WTC11 (cell line): ENCODE measurements at regions not wholly inside any gene's neighbourhood (a gene's known extent, or its start where the extent isn't known, plus 50 kb on each side); places are given as distances from the start of the nearest gene placed in this dataset.

ENCODE experiments used
- ATAC-seq: fragments of 200-7000 bp; cut with Tn5 transposase; 2 replicates; pipeline ENCODE4 v1.10.0; 2021; ENCODE audit warnings: mild to moderate bottlenecking, moderate library complexity
- CTCF ChIA-PET: fragments of 300-600 bp; sonication (Branson Sonifier 250); formaldehyde crosslinking; loops from one replicate; lab custom pipeline; 2021; ENCODE audit warnings: antibody characterized with exemption; lab: Charles Lee
- POLR2A ChIA-PET: fragments of 350-600 bp; sonication (Branson Sonifier 250); formaldehyde crosslinking; loops from one replicate; lab custom pipeline; 2021; ENCODE audit warnings: antibody characterized with exemption; lab: Charles Lee
- DNase-seq: peaks from one replicate; pipeline ENCODE4 v3.0.0; 2021; ENCODE audit warnings: low spot score
- H3K27ac Mint-ChIP-seq: 2 replicates; pipeline ENCODE4 v1.8.0; 2021; ENCODE audit warnings: mixed read lengths
- H3K27me3 Mint-ChIP-seq: 2 replicates; pipeline ENCODE4 v1.8.0; 2021; ENCODE audit warnings: low read depth, mild to moderate bottlenecking, moderate library complexity, mixed read lengths
- H3K36me3 Mint-ChIP-seq: 2 replicates; pipeline ENCODE4 v1.8.0; 2021; ENCODE audit warnings: mixed read lengths
- H3K4me1 Mint-ChIP-seq: 2 replicates; pipeline ENCODE4 v1.8.0; 2022; ENCODE audit warnings: mixed read lengths
- H3K4me3 Mint-ChIP-seq: 2 replicates; pipeline ENCODE4 v1.8.0; 2021; ENCODE audit warnings: mild to moderate bottlenecking, moderate library complexity, mixed read lengths
- H3K9me3 Mint-ChIP-seq: 2 replicates; pipeline ENCODE4 v1.8.0; 2021; ENCODE audit warnings: mixed read lengths
- ATF1 ChIP-seq: sonication (generic); formaldehyde crosslinking; IDR thresholded peaks from 2 replicates; pipeline ENCODE4 v1.8.1; 2023; ENCODE audit warnings: mild to moderate bottlenecking, moderate library complexity, missing genetic modification reagents
- ATF3 ChIP-seq: sonication (generic); formaldehyde crosslinking; conservative IDR thresholded peaks from 2 replicates; pipeline ENCODE4 v1.8.1; 2022; ENCODE audit warnings: mild to moderate bottlenecking, missing genetic modification reagents
- CTCF ChIP-seq: fragments of 200-600 bp; IDR thresholded peaks from 2 replicates; pipeline ENCODE4 v1.8.0; 2022; ENCODE audit warnings: antibody characterized with exemption
- E2F5 ChIP-seq: sonication (generic); formaldehyde crosslinking; IDR thresholded peaks from 2 replicates; pipeline ENCODE4 v1.8.1; 2022; ENCODE audit warnings: mild to moderate bottlenecking, moderate library complexity, missing genetic modification reagents
- ERG ChIP-seq: fragments of 250-450 bp; sonication (Bioruptor Pico); IDR thresholded peaks from 2 replicates; pipeline ENCODE4 v1.8.0; 2021; ENCODE audit warnings: mild to moderate bottlenecking
- FOXP4 ChIP-seq: sonication (generic); formaldehyde crosslinking; IDR thresholded peaks from 2 replicates; pipeline ENCODE4 v1.8.0; 2022; ENCODE audit warnings: mild to moderate bottlenecking, missing genetic modification reagents
- GTF2I ChIP-seq: fragments of 250-450 bp; sonication (Bioruptor Pico); conservative IDR thresholded peaks from 2 replicates; pipeline ENCODE4 v1.4.0; 2021; ENCODE audit warnings: mild to moderate bottlenecking
- NR2C2 ChIP-seq: sonication (generic); formaldehyde crosslinking; IDR thresholded peaks from 2 replicates; pipeline ENCODE4 v1.8.0; 2022; ENCODE audit warnings: mild to moderate bottlenecking, missing genetic modification reagents
- RELA ChIP-seq: sonication (generic); formaldehyde crosslinking; IDR thresholded peaks from 2 replicates; pipeline ENCODE4 v1.8.1; 2022; ENCODE audit warnings: missing genetic modification reagents, mild to moderate bottlenecking, borderline replicate concordance
- RORB ChIP-seq: fragments of 250-450 bp; sonication (Bioruptor Pico); IDR thresholded peaks from 2 replicates; pipeline ENCODE4 v1.9.0; 2021; ENCODE audit warnings: mild to moderate bottlenecking
- SMAD3 ChIP-seq: sonication (generic); formaldehyde crosslinking; IDR thresholded peaks from 2 replicates; pipeline ENCODE4 v1.8.0; 2022; ENCODE audit warnings: missing genetic modification reagents, mild to moderate bottlenecking, borderline replicate concordance
- SOX15 ChIP-seq: fragments of 250-450 bp; sonication (Bioruptor Pico); IDR thresholded peaks from 2 replicates; pipeline ENCODE4 v1.9.0; 2021; ENCODE audit warnings: mild to moderate bottlenecking
- TCF7 ChIP-seq: sonication (generic); formaldehyde crosslinking; IDR thresholded peaks from 2 replicates; pipeline ENCODE4 v1.8.0; 2022; ENCODE audit warnings: mild to moderate bottlenecking, low read depth, missing genetic modification reagents, moderate library complexity
- ZNF138 ChIP-seq: sonication (generic); formaldehyde crosslinking; conservative IDR thresholded peaks from 2 replicates; pipeline ENCODE4 v1.8.1; 2022; ENCODE audit warnings: mild to moderate bottlenecking, moderate library complexity, missing genetic modification reagents
- ZNF219 ChIP-seq: sonication (generic); formaldehyde crosslinking; IDR thresholded peaks from 2 replicates; pipeline ENCODE4 v1.8.0; 2023; ENCODE audit warnings: missing genetic modification reagents, mild to moderate bottlenecking, borderline replicate concordance
- ZNF232 ChIP-seq: sonication (generic); formaldehyde crosslinking; IDR thresholded peaks from 2 replicates; pipeline ENCODE4 v1.8.0; 2022; ENCODE audit warnings: mild to moderate bottlenecking, missing genetic modification reagents
- ZNF281 ChIP-seq: sonication (generic); formaldehyde crosslinking; IDR thresholded peaks from 2 replicates; pipeline ENCODE4 v1.8.0; 2023; ENCODE audit warnings: mild to moderate bottlenecking, missing genetic modification reagents
- ZNF423 ChIP-seq: fragments of 250-450 bp; sonication (Bioruptor Pico); IDR thresholded peaks from 2 replicates; pipeline ENCODE4 v2.1.2; 2022; ENCODE audit warnings: mild to moderate bottlenecking, moderate library complexity
- TF ChIP-seq, protein P1 (sequence below): sonication (generic); formaldehyde crosslinking; IDR thresholded peaks from 2 replicates; pipeline ENCODE4 v1.8.1; 2023; ENCODE audit warnings: mild to moderate bottlenecking, missing genetic modification reagents

GRCh38 chr11:29260939-29261705 lies 755.7 kb downstream of the KCNA4 start:
- ChIA-PET CTCF (no interaction called here), POLR2A (interaction anchor here (0.5 kb wide), 1 partner anchor 35 kb away, joined by 3 read pairs; no protein-coding TSS in a partner anchor)
- DNase-seq (no peak), ATAC-seq (peak; percentile 39; the same call in 1 of the 2 replicates)
- Mint-ChIP-seq H3K27ac (no peak overlapping the region), H3K9me3 (no peaks in the 10 kb centered on the region), H3K4me1 (no peaks in the 10 kb centered on the region), H3K27me3 (peaks cover 6% of the 10 kb centered on the region; the same call in 1 of the 2 replicates), H3K36me3 (no peaks in the 10 kb centered on the region), H3K4me3 (no peak overlapping the region)
- TF ChIP-seq ZNF423 (CRISPR knock-in tag) (no peak), ATF3 (CRISPR knock-in tag) (no peak), SOX15 (CRISPR knock-in tag) (no peak), ATF1 (no peak), ZNF281 (CRISPR knock-in tag) (no peak), ZNF219 (CRISPR knock-in tag) (no peak), FOXP4 (CRISPR knock-in tag) (no peak), RELA (CRISPR knock-in tag) (no peak), E2F5 (CRISPR knock-in tag) (no peak), TCF7 (CRISPR knock-in tag) (no peak), ZNF232 (CRISPR knock-in tag) (no peak), GTF2I (CRISPR knock-in tag) (no peak), NR2C2 (CRISPR knock-in tag) (no peak), RORB (CRISPR knock-in tag) (no peak), CTCF (no peak), ZNF138 (CRISPR knock-in tag) (no peak), ERG (CRISPR knock-in tag) (no peak), SMAD3 (CRISPR knock-in tag) (no peak)
- TF ChIP-seq, protein P1, sequence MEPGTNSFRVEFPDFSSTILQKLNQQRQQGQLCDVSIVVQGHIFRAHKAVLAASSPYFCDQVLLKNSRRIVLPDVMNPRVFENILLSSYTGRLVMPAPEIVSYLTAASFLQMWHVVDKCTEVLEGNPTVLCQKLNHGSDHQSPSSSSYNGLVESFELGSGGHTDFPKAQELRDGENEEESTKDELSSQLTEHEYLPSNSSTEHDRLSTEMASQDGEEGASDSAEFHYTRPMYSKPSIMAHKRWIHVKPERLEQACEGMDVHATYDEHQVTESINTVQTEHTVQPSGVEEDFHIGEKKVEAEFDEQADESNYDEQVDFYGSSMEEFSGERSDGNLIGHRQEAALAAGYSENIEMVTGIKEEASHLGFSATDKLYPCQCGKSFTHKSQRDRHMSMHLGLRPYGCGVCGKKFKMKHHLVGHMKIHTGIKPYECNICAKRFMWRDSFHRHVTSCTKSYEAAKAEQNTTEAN (CRISPR knock-in tag), result no peak
- TF ChIP-seq, all 79 proteins: peak for 0
